HepG2 (cell line): ENCODE measurements at regions not wholly inside any gene's neighbourhood (a gene's known extent, or its start where the extent isn't known, plus 50 kb on each side); places are given as distances from the start of the nearest gene placed in this dataset.

Experiments used
- ATAC-seq: fragments of 200-7000 bp; cut with Tn5 transposase; 3 replicates; pipeline ENCODE4 v1.9.1; 2020; ENCODE audit warnings: mild to moderate bottlenecking, moderate library complexity
- BruUV-seq: library from RNA; stranded (reverse); fragments of 400-500 nt; replicated peaks from 2 replicates; lab custom pipeline; 2021; lab: Mats Ljungman, UMichigan
- CTCF ChIA-PET: fragments of 300-600 bp; formaldehyde crosslinking; extraction: SDS; loops from one replicate; lab custom pipeline; 2021; ENCODE audit warnings: low total read pairs, inconsistent platforms, low intra/inter-chr PET ratio; lab: Yijun Ruan, JAX
- POLR2A ChIA-PET: fragments of 350-600 bp; sonication (Branson Sonifier 250); formaldehyde crosslinking; loops from one replicate; lab custom pipeline; 2020; ENCODE audit warnings: antibody characterized with exemption, inconsistent platforms; lab: Yijun Ruan, JAX
- DNase-seq: peaks from one replicate; pipeline ENCODE4 v3.0.0-alpha.2; 2015; ENCODE audit warnings: low spot score
- FAIRE-seq: peaks from 3 replicates; lab custom pipeline; 2011; peaks lifted over from hg19 to GRCh38; lab: Jason Lieb, UNC
- H2AFZ ChIP-seq: one replicate; pipeline ENCODE4 v1.6.1; 2011; ENCODE audit warnings: low read length, inconsistent platforms
- H3K27ac ChIP-seq: fragments of 300-600 bp; 3 replicates; pipeline ENCODE4 v1.8.0; 2011; ENCODE audit warnings: mixed run types, mild to moderate bottlenecking, mixed read lengths, low read length, inconsistent platforms; ENCODE audit not compliant: insufficient read depth; ENCODE audit errors: extremely low read length
- H3K27me3 ChIP-seq, 2 experiments: fragments of 200-600 bp in 1 of 2; 2 replicates in 1 of 2; 3 replicates in 1 of 2; pipeline versions ENCODE4 v1.6.0 to v1.8.0; 2011; ENCODE audit warnings: low read length in 2 of 2, mild to moderate bottlenecking in 2 of 2, moderate library complexity in 2 of 2, inconsistent platforms in 1 of 2; ENCODE audit not compliant: insufficient read depth in 2 of 2, control insufficient read depth in 1 of 2
- H3K36me3 ChIP-seq, 2 experiments: fragments of 200-600 bp in 1 of 2; replicated peaks in 1 of 2; 2 replicates in 1 of 2; 3 replicates in 1 of 2; pipeline versions ENCODE4 v1.5.1 to v1.8.0; 2011; ENCODE audit warnings: low read length in 2 of 2, inconsistent platforms in 1 of 2; ENCODE audit not compliant: insufficient read depth in 2 of 2, control insufficient read depth in 1 of 2
- H3K4me1 ChIP-seq: 2 replicates; pipeline ENCODE4 v1.5.1; 2012; ENCODE audit warnings: low read length, inconsistent platforms; ENCODE audit not compliant: insufficient read depth
- H3K4me2 ChIP-seq: 2 replicates; pipeline ENCODE4 v1.6.0; 2011; ENCODE audit warnings: low read depth, low read length, inconsistent platforms
- H3K4me3 ChIP-seq, 3 experiments: fragments of 200-600 bp in 1 of 3; sonication (generic), shearing (Covaris generic) in 1 of 3; replicated peaks in 1 of 3; 2 replicates each; pipeline ENCODE4 v1.5.1; 2011 to 2016; ENCODE audit warnings: low read length in 3 of 3, inconsistent platforms in 2 of 3, low read depth in 2 of 3, mild to moderate bottlenecking in 2 of 3, control low read depth in 1 of 3, mixed read lengths in 1 of 3; ENCODE audit not compliant: insufficient read depth in 1 of 3
- H3K79me2 ChIP-seq: one replicate; pipeline ENCODE4 v1.6.1; 2011; ENCODE audit warnings: low read length, inconsistent platforms; ENCODE audit not compliant: insufficient read depth
- H3K9ac ChIP-seq: 2 replicates; pipeline ENCODE4 v1.6.0; 2011; ENCODE audit warnings: mild to moderate bottlenecking, low read depth, low read length, inconsistent platforms; ENCODE audit not compliant: insufficient read depth
- H3K9me3 ChIP-seq: 2 replicates; pipeline ENCODE4 v1.5.1; 2012; ENCODE audit warnings: mild to moderate bottlenecking, low read length
- H4K20me1 ChIP-seq: 2 replicates; pipeline ENCODE4 v1.6.0; 2011; ENCODE audit warnings: inconsistent platforms, mild to moderate bottlenecking, low read length, moderate library complexity; ENCODE audit not compliant: insufficient read depth
- HES4 ChIP-seq: sonication (generic); formaldehyde crosslinking; IDR thresholded peaks from 2 replicates; pipeline ENCODE4 v1.9.0; 2021; ENCODE audit warnings: mild to moderate bottlenecking, missing genetic modification reagents, borderline replicate concordance
- JUN ChIP-seq: sonication (generic); formaldehyde crosslinking; IDR thresholded peaks from 2 replicates; pipeline ENCODE4 v1.4.0; 2020; ENCODE audit warnings: mild to moderate bottlenecking, missing genetic modification reagents
- KMT2B ChIP-seq: IDR thresholded peaks from 2 replicates; pipeline ENCODE4 v1.6.1; 2016; ENCODE audit warnings: missing genetic modification reagents, missing compliant biosample characterization
- PAWR ChIP-seq: sonication (generic); formaldehyde crosslinking; IDR thresholded peaks from 2 replicates; pipeline ENCODE4 v1.4.0; 2020; ENCODE audit warnings: missing genetic modification reagents, mild to moderate bottlenecking, borderline replicate concordance
- POLR2AphosphoS5 ChIP-seq: IDR thresholded peaks from 2 replicates; pipeline ENCODE4 v1.6.1; 2012; ENCODE audit warnings: low read depth, low read length
- RNF2 ChIP-seq: fragments of 450-650 bp; conservative IDR thresholded peaks from 2 replicates; pipeline ENCODE4 v1.6.1; 2016; ENCODE audit warnings: low read depth
- TCF7L2 ChIP-seq: IDR thresholded peaks from 2 replicates; pipeline ENCODE4 v1.6.1; 2011; ENCODE audit warnings: mild to moderate bottlenecking, low read depth, low read length, moderate library complexity
- ZNF101 ChIP-seq: sonication (generic); formaldehyde crosslinking; IDR thresholded peaks from 2 replicates; pipeline ENCODE4 v1.4.0; 2020; ENCODE audit warnings: mild to moderate bottlenecking, low read depth, missing genetic modification reagents, borderline replicate concordance
- ZNF264 ChIP-seq: sonication (generic); formaldehyde crosslinking; IDR thresholded peaks from 2 replicates; pipeline ENCODE4 v1.4.0; 2020; ENCODE audit warnings: missing genetic modification reagents
- ZNF3 ChIP-seq: IDR thresholded peaks from 2 replicates; pipeline ENCODE4 v1.7.0; 2017; ENCODE audit warnings: inconsistent platforms
- ZNF33B ChIP-seq: sonication (generic); formaldehyde crosslinking; IDR thresholded peaks from 2 replicates; pipeline ENCODE4 v1.5.1; 2020; ENCODE audit warnings: mild to moderate bottlenecking, missing genetic modification reagents
- ZNF562 ChIP-seq: sonication (generic); formaldehyde crosslinking; IDR thresholded peaks from 2 replicates; pipeline ENCODE4 v1.8.0; 2022; ENCODE audit warnings: missing genetic modification reagents, borderline replicate concordance
- ZNF709 ChIP-seq: sonication (generic); formaldehyde crosslinking; IDR thresholded peaks from 2 replicates; pipeline ENCODE4 v1.5.0; 2020; ENCODE audit warnings: mild to moderate bottlenecking, missing genetic modification reagents
- ZNF746 ChIP-seq: sonication (generic); formaldehyde crosslinking; IDR thresholded peaks from 2 replicates; pipeline ENCODE4 v1.8.0; 2022; ENCODE audit warnings: mild to moderate bottlenecking, missing genetic modification reagents
- ZSCAN20 ChIP-seq: sonication (generic); formaldehyde crosslinking; IDR thresholded peaks from 2 replicates; pipeline ENCODE4 v1.4.0; 2020; ENCODE audit warnings: missing genetic modification reagents, mild to moderate bottlenecking, borderline replicate concordance
- WGBS: methylation state at CpG from one replicate; pipeline ENCODE4 v1.1.6; 2017; ENCODE audit warnings: low lambda C conversion rate; 5-methylcytosine and 5-hydroxymethylcytosine counted together
- in situ Hi-C: cut with HindIII; loops from 2 replicates; pipeline ENCODE4 v1.10.0; 2017; ENCODE audit warnings: low pct_unique_long_range_greater_than_20kb; ENCODE audit not compliant: extremely low pct_ligation_motif_present
- intact Hi-C: fragments of 100-400 bp; cut with micrococcal nuclease; formaldehyde crosslinking; loops from one replicate; pipeline ENCODE4 v1.10.0; 2022; ENCODE audit not compliant: unreplicated experiment
- TF ChIP-seq, protein P1 (sequence below): sonication (generic); formaldehyde crosslinking; IDR thresholded peaks from 2 replicates; pipeline ENCODE4 v1.5.0; 2020; ENCODE audit warnings: mild to moderate bottlenecking, missing genetic modification reagents
- TF ChIP-seq, protein P2 (sequence below): sonication (generic); formaldehyde crosslinking; IDR thresholded peaks from 2 replicates; pipeline ENCODE4 v1.5.1; 2020; ENCODE audit warnings: missing genetic modification reagents, mild to moderate bottlenecking, borderline replicate concordance

DNA sequence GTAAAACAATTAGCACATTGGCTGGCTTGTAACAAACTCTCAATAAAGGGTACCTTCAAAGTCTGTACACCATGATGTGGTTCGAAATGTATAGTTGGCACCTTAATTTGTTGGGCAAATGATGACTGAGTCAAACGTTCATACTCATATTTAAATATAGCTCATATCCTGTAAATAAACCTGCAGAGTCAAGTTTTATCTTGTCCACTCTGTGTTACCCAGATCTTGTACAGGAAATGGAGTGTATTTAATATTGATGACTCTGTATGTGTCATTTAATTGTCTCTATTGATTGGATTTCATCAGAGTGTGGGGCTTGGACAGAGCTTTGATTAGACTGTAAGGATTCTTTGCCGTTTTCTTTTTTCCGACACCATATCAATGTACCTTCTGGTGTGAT, 805.6 kb upstream of the ZEB2 start:
- POLR2A ChIA-PET = no interaction called here
- no TSS peak for BruUV-seq
- Histone ChIP-seq H2AFZ (no peak overlapping the region), H3K9me3 (no peaks in the 10 kb centered on the region), H3K4me3 (no peak overlapping the region), H3K4me1 (no peaks in the 10 kb centered on the region), H3K36me3 (no peaks in the 10 kb centered on the region), H3K4me2 (no peak overlapping the region), H3K27me3 (no peaks in the 10 kb centered on the region), H3K27ac (no peak overlapping the region), H4K20me1 (no peaks in the 10 kb centered on the region), H3K79me2 (no peaks in the 10 kb centered on the region), H3K9ac (no peak overlapping the region)
- ATAC-seq (no peak), FAIRE-seq (no peak), DNase-seq (no peak)
- TF ChIP-seq RNF2 (no peak), ZNF33B (CRISPR knock-in tag) (no peak), JUN (no peak), KMT2B (CRISPR knock-in tag) (no peak), ZNF746 (CRISPR knock-in tag) (no peak), ZNF709 (CRISPR knock-in tag) (no peak), PAWR (no peak), POLR2AphosphoS5 (no peak), ZSCAN20 (CRISPR knock-in tag) (no peak), ZNF264 (CRISPR knock-in tag) (no peak), ZNF3 (CRISPR knock-in tag) (no peak), TCF7L2 (no peak), HES4 (CRISPR knock-in tag) (no peak), ZNF101 (CRISPR knock-in tag) (no peak), ZNF562 (CRISPR knock-in tag) (no peak)
- TF ChIP-seq, protein P1, sequence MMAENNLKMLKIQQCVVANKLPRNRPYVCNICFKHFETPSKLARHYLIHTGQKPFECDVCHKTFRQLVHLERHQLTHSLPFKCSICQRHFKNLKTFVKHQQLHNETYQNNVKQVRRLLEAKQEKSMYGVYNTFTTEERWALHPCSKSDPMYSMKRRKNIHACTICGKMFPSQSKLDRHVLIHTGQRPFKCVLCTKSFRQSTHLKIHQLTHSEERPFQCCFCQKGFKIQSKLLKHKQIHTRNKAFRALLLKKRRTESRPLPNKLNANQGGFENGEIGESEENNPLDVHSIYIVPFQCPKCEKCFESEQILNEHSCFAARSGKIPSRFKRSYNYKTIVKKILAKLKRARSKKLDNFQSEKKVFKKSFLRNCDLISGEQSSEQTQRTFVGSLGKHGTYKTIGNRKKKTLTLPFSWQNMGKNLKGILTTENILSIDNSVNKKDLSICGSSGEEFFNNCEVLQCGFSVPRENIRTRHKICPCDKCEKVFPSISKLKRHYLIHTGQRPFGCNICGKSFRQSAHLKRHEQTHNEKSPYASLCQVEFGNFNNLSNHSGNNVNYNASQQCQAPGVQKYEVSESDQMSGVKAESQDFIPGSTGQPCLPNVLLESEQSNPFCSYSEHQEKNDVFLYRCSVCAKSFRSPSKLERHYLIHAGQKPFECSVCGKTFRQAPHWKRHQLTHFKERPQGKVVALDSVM (CRISPR knock-in tag) = no peak
- TF ChIP-seq, protein P2, sequence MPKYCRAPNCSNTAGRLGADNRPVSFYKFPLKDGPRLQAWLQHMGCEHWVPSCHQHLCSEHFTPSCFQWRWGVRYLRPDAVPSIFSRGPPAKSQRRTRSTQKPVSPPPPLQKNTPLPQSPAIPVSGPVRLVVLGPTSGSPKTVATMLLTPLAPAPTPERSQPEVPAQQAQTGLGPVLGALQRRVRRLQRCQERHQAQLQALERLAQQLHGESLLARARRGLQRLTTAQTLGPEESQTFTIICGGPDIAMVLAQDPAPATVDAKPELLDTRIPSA = no peak
- intact Hi-C loops = no loop called here
- in situ Hi-C loops = no loop called here
- WGBS = 4% methylated on average over 4 of the region's 4 CpGs
- CTCF ChIA-PET = no interaction called here
